OCI-LY3 (cell line): ENCODE measurements at regions not wholly inside any gene's neighbourhood (a gene's known extent, or its start where the extent isn't known, plus 50 kb on each side); places are given as distances from the start of the nearest gene placed in this dataset.

ENCODE experiments used
- EZH2phosphoT487 ChIP-seq: fragments of 200-600 bp; shearing (Covaris generic); IDR thresholded peaks from 2 replicates; pipeline ENCODE4 v1.6.1; 2018; ENCODE audit warnings: antibody characterized with exemption, mixed run types, low read depth
- TF ChIP-seq, protein P1 (sequence below): fragments of 200-600, 300-600 bp; sonication (generic); IDR thresholded peaks from 2 replicates; pipeline ENCODE4 v1.5.1; 2014; ENCODE audit warnings: antibody characterized with exemption, low read length, low read depth

DNA sequence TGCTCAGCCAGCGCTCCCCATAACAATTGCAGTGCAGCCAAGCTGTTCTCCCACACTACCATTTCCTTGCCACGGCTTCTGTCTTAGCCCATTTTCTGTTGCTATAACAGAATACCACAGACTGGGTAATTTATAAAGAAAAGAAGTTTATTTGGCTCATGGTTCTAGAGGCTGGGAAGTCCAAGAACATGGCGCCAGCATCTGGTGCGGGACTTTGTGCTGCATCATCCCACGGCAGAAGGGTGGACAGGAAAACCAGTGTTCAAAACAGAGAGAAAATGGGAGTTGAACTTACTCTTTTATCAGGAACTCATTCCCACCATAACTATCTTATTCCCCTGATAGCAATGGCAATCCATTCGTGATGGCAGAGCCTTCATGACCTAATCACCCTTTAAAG is 104.6 kb downstream of the FHDC1 start:
- TF ChIP-seq, protein P1, sequence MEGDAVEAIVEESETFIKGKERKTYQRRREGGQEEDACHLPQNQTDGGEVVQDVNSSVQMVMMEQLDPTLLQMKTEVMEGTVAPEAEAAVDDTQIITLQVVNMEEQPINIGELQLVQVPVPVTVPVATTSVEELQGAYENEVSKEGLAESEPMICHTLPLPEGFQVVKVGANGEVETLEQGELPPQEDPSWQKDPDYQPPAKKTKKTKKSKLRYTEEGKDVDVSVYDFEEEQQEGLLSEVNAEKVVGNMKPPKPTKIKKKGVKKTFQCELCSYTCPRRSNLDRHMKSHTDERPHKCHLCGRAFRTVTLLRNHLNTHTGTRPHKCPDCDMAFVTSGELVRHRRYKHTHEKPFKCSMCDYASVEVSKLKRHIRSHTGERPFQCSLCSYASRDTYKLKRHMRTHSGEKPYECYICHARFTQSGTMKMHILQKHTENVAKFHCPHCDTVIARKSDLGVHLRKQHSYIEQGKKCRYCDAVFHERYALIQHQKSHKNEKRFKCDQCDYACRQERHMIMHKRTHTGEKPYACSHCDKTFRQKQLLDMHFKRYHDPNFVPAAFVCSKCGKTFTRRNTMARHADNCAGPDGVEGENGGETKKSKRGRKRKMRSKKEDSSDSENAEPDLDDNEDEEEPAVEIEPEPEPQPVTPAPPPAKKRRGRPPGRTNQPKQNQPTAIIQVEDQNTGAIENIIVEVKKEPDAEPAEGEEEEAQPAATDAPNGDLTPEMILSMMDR, result no peak
- TF ChIP-seq EZH2phosphoT487, result no peak
